ENCODE measurements at regions not wholly inside any gene's neighbourhood (a gene's known extent, or its start where the extent isn't known, plus 50 kb on each side); places are given as distances from the start of the nearest gene placed in this dataset.
"Not testable (repeated sequence)": the region's sequence is repeated elsewhere in the genome, so short reads cannot be mapped to it uniquely, and the experiment has no call there.

GRCh38 chr10:29696581-29696980, 61.8 kb upstream of the SVIL start:
- no CpG with 5 or more reads among the region's 30 CpGs for WGBS (ENCODE audit: extremely low coverage, insufficient coverage, insufficient read length)

GRCh38 chr10:29694121-29694520, 59.4 kb upstream of the SVIL start:
- Histone ChIP-seq H3K27ac (ENCODE audit: low read depth, low read length) (no peak overlapping the region), H2AK5ac (ENCODE audit: low read length) (no peak overlapping the region), H3K27me3 (ENCODE audit: insufficient read depth, low read length) (no peaks in the 10 kb centered on the region), H3K4me3 (ENCODE audit: low read depth, low read length) (no peak overlapping the region), H4K91ac (ENCODE audit: low read depth, low read length) (no peak overlapping the region), H3K79me1 (ENCODE audit: low read length) (peaks cover 4% of the 10 kb centered on the region), H3K4me2 (ENCODE audit: low read length) (no peak overlapping the region), H3K4ac (ENCODE audit: low read depth, low read length) (no peak overlapping the region), H3K14ac (ENCODE audit: low read length) (no peak overlapping the region), H4K8ac (ENCODE audit: low read depth, low read length) (no peak overlapping the region), H3K9me3 (ENCODE audit: insufficient read depth, low read depth, low read length) (no peaks in the 10 kb centered on the region), H2BK120ac (ENCODE audit: insufficient read depth, low read length, poor library complexity) (no peak overlapping the region), H2BK12ac (ENCODE audit: low read length) (no peak overlapping the region), H3K23ac (ENCODE audit: low read length) (no peak overlapping the region), H3K79me2 (ENCODE audit: control insufficient read depth, insufficient read depth, low read length, poor library complexity) (no peaks in the 10 kb centered on the region), H3K18ac (ENCODE audit: low read length) (no peak overlapping the region), H4K12ac (ENCODE audit: low read depth, low read length) (no peak overlapping the region), H3K4me1 (ENCODE audit: control insufficient read depth in 1 of 2, insufficient read depth in 2 of 2, low read length in 2 of 2) (peaks cover 5 to 10% of the 10 kb centered on the region in 2 experiments), H3K9ac (ENCODE audit: low read length) (no peak overlapping the region), H2AFZ (ENCODE audit: insufficient read depth, low read length, poor library complexity) (no peak overlapping the region), H3K36me3 (ENCODE audit: control insufficient read depth in 1 of 2, insufficient read depth in 2 of 2, low read length in 2 of 2) (peaks cover 0 to 5% of the 10 kb centered on the region in 2 experiments), H2BK5ac (ENCODE audit: low read depth, low read length, poor library complexity) (no peak overlapping the region)
- no CpG with 5 or more reads among the region's 3 CpGs for WGBS (ENCODE audit: extremely low coverage, insufficient coverage, insufficient read length)
- no peak for DNase-seq

More at GRCh38 chr10:29696581-29696980, 61.8 kb upstream of the SVIL start:
- H3K27me3 ChIP-seq (ENCODE audit: insufficient read depth, low read length); H4K8ac ChIP-seq (ENCODE audit: low read depth, low read length); H3K14ac ChIP-seq (ENCODE audit: low read length); H4K12ac ChIP-seq (ENCODE audit: low read depth, low read length); H3K79me2 ChIP-seq (ENCODE audit: control insufficient read depth, insufficient read depth, low read length, poor library complexity); H3K23ac ChIP-seq (ENCODE audit: low read length); H4K91ac ChIP-seq (ENCODE audit: low read depth, low read length); H2BK120ac ChIP-seq (ENCODE audit: insufficient read depth, low read length, poor library complexity); H3K18ac ChIP-seq (ENCODE audit: low read length); H3K27ac ChIP-seq (ENCODE audit: low read depth, low read length); H3K36me3 ChIP-seq (ENCODE audit: control insufficient read depth in 1 of 2, insufficient read depth in 2 of 2, low read length in 2 of 2); H3K4me2 ChIP-seq (ENCODE audit: low read length); H3K4me3 ChIP-seq (ENCODE audit: low read depth, low read length); H3K9me3 ChIP-seq (ENCODE audit: insufficient read depth, low read depth, low read length); H3K79me1 ChIP-seq (ENCODE audit: low read length); DNase-seq; H2BK12ac ChIP-seq (ENCODE audit: low read length); H2BK5ac ChIP-seq (ENCODE audit: low read depth, low read length, poor library complexity); H3K9ac ChIP-seq (ENCODE audit: low read length); H2AK5ac ChIP-seq (ENCODE audit: low read length); H3K4ac ChIP-seq (ENCODE audit: low read depth, low read length); H2AFZ ChIP-seq (ENCODE audit: insufficient read depth, low read length, poor library complexity): not testable (repeated sequence)
- peaks cover 10 to 15% of the 10 kb centered on the region in 2 experiments for H3K4me1 ChIP-seq (ENCODE audit: control insufficient read depth in 1 of 2, insufficient read depth in 2 of 2, low read length in 2 of 2)

- H3K4me2 ChIP-seq (ENCODE audit: low read length), result no peak overlapping the region
Observed at GRCh38 chr10:29692121-29692539, 57.4 kb upstream of the SVIL start.

GRCh38 chr10:29691564-29692072, 56.8 kb upstream of the SVIL start:
- Histone ChIP-seq H2AK5ac (ENCODE audit: low read length) (no peak overlapping the region), H4K8ac (ENCODE audit: low read depth, low read length) (no peak overlapping the region), H4K12ac (ENCODE audit: low read depth, low read length) (no peak overlapping the region), H3K14ac (ENCODE audit: low read length) (peak overlapping the region; percentile 53), H2BK12ac (ENCODE audit: low read length) (no peak overlapping the region), H3K4me1 (ENCODE audit: control insufficient read depth in 1 of 2, insufficient read depth in 2 of 2, low read length in 2 of 2) (peaks cover 8 to 15% of the 10 kb centered on the region in 2 experiments), H3K79me2 (ENCODE audit: control insufficient read depth, insufficient read depth, low read length, poor library complexity) (no peaks in the 10 kb centered on the region), H2AFZ (ENCODE audit: insufficient read depth, low read length, poor library complexity) (no peak overlapping the region), H3K18ac (ENCODE audit: low read length) (no peak overlapping the region), H3K9ac (ENCODE audit: low read length) (no peak overlapping the region), H3K36me3 (ENCODE audit: control insufficient read depth in 1 of 2, insufficient read depth in 2 of 2, low read length in 2 of 2) (peaks cover 0 to 5% of the 10 kb centered on the region in 2 experiments), H4K91ac (ENCODE audit: low read depth, low read length) (no peak overlapping the region), H3K4ac (ENCODE audit: low read depth, low read length) (no peak overlapping the region), H3K23ac (ENCODE audit: low read length) (no peak overlapping the region), H2BK5ac (ENCODE audit: low read depth, low read length, poor library complexity) (no peak overlapping the region), H3K4me3 (ENCODE audit: low read depth, low read length) (no peak overlapping the region), H3K9me3 (ENCODE audit: insufficient read depth, low read depth, low read length) (no peaks in the 10 kb centered on the region), H2BK120ac (ENCODE audit: insufficient read depth, low read length, poor library complexity) (no peak overlapping the region), H3K27ac (ENCODE audit: low read depth, low read length) (peak overlapping the region; percentile 66), H3K4me2 (ENCODE audit: low read length) (peak overlapping the region; percentile 12), H3K27me3 (ENCODE audit: insufficient read depth, low read length) (no peaks in the 10 kb centered on the region), H3K79me1 (ENCODE audit: low read length) (peaks cover 4% of the 10 kb centered on the region)
- WGBS (ENCODE audit: extremely low coverage, insufficient coverage, insufficient read length), result no CpG with 5 or more reads among the region's 5 CpGs
- DNase-seq, result no peak

More at GRCh38 chr10:29692121-29692539, 57.4 kb upstream of the SVIL start:
- Histone ChIP-seq H4K91ac (ENCODE audit: low read depth, low read length) (no peak overlapping the region), H2BK12ac (ENCODE audit: low read length) (no peak overlapping the region), H3K36me3 (ENCODE audit: control insufficient read depth in 1 of 2, insufficient read depth in 2 of 2, low read length in 2 of 2) (peaks cover 0 to 5% of the 10 kb centered on the region in 2 experiments), H3K27ac (ENCODE audit: low read depth, low read length) (peak overlapping the region; percentile 66), H3K4me1 (ENCODE audit: control insufficient read depth in 1 of 2, insufficient read depth in 2 of 2, low read length in 2 of 2) (peaks cover 8 to 15% of the 10 kb centered on the region in 2 experiments), H3K4me3 (ENCODE audit: low read depth, low read length) (no peak overlapping the region), H3K4ac (ENCODE audit: low read depth, low read length) (no peak overlapping the region), H2AFZ (ENCODE audit: insufficient read depth, low read length, poor library complexity) (no peak overlapping the region), H3K18ac (ENCODE audit: low read length) (no peak overlapping the region), H3K23ac (ENCODE audit: low read length) (no peak overlapping the region), H3K27me3 (ENCODE audit: insufficient read depth, low read length) (no peaks in the 10 kb centered on the region), H3K9me3 (ENCODE audit: insufficient read depth, low read depth, low read length) (no peaks in the 10 kb centered on the region), H3K79me2 (ENCODE audit: control insufficient read depth, insufficient read depth, low read length, poor library complexity) (no peaks in the 10 kb centered on the region), H2BK5ac (ENCODE audit: low read depth, low read length, poor library complexity) (no peak overlapping the region), H3K9ac (ENCODE audit: low read length) (no peak overlapping the region), H3K79me1 (ENCODE audit: low read length) (peaks cover 4% of the 10 kb centered on the region), H2BK120ac (ENCODE audit: insufficient read depth, low read length, poor library complexity) (no peak overlapping the region), H4K12ac (ENCODE audit: low read depth, low read length) (no peak overlapping the region), H3K14ac (ENCODE audit: low read length) (no peak overlapping the region), H4K8ac (ENCODE audit: low read depth, low read length) (no peak overlapping the region), H2AK5ac (ENCODE audit: low read length) (no peak overlapping the region)
- peak in 1 of 2 donors; percentile 31 for DNase-seq
- no CpG with 5 or more reads among the region's 5 CpGs for WGBS (ENCODE audit: extremely low coverage, insufficient coverage, insufficient read length)

Data from trophoblast cell (in vitro differentiated cells and primary cell).